MM.1S (cell line): ENCODE measurements at regions not wholly inside any gene's neighbourhood (a gene's known extent, or its start where the extent isn't known, plus 50 kb on each side); places are given as distances from the start of the nearest gene placed in this dataset.
A peak's percentile ranks its signal among the peaks of the same experiment; 100 is the strongest.

Experiments
- DNase-seq: peaks from one replicate; pipeline ENCODE4 v3.0.0-alpha.2; 2015
- H2AFZ ChIP-seq: fragments of 300-600 bp; sonication (generic); 2 replicates; pipeline ENCODE4 v1.6.0; 2016; ENCODE audit warnings: antibody characterized with exemption, low read length
- H3F3A ChIP-seq: fragments of 300-600 bp; sonication (generic); 2 replicates; pipeline ENCODE4 v1.6.1; 2016; ENCODE audit warnings: mild to moderate bottlenecking, antibody characterized with exemption, low read length, moderate library complexity, mixed read lengths; ENCODE audit not compliant: insufficient read depth
- H3K27ac ChIP-seq: fragments of 300-600 bp; sonication (generic); 2 replicates; pipeline ENCODE4 v1.5.1; 2016; ENCODE audit warnings: mild to moderate bottlenecking, low read length
- H3K27me3 ChIP-seq: fragments of 300-600 bp; sonication (generic); replicated peaks from 2 replicates; pipeline ENCODE4 v1.6.0; 2016; ENCODE audit warnings: low read length; ENCODE audit not compliant: insufficient read depth
- H3K36me3 ChIP-seq: fragments of 300-600 bp; sonication (generic); replicated peaks from 2 replicates; pipeline ENCODE4 v1.6.1; 2016; ENCODE audit warnings: mild to moderate bottlenecking, low read length, mixed read lengths; ENCODE audit not compliant: insufficient read depth
- H3K4me1 ChIP-seq: fragments of 300-600 bp; sonication (generic); 2 replicates; pipeline ENCODE4 v1.6.1; 2016; ENCODE audit warnings: low read length, mixed read lengths
- H3K4me2 ChIP-seq: fragments of 300-600 bp; sonication (generic); 2 replicates; pipeline ENCODE4 v1.6.0; 2016; ENCODE audit warnings: low read depth, low read length
- H3K4me3 ChIP-seq: fragments of 300-600 bp; sonication (generic); 2 replicates; pipeline ENCODE4 v1.5.1; 2016; ENCODE audit warnings: low read length, mixed read lengths
- H3K79me2 ChIP-seq: fragments of 300-600 bp; sonication (generic); 2 replicates; pipeline ENCODE4 v1.6.1; 2016; ENCODE audit warnings: mixed run types, low read length, mixed read lengths
- H3K9ac ChIP-seq: fragments of 300-600 bp; sonication (generic); 2 replicates; pipeline ENCODE4 v1.6.1; 2016; ENCODE audit warnings: low read length, mixed read lengths
- H3K9me2 ChIP-seq: fragments of 300-600 bp; sonication (generic); replicated peaks from 2 replicates; pipeline ENCODE4 v1.6.1; 2016; ENCODE audit warnings: mild to moderate bottlenecking, low read length, mixed read lengths; ENCODE audit not compliant: insufficient read depth
- H3K9me3 ChIP-seq: fragments of 300-600 bp; sonication (generic); replicated peaks from 2 replicates; pipeline ENCODE4 v1.6.1; 2016; ENCODE audit warnings: mild to moderate bottlenecking, low read length, mixed read lengths; ENCODE audit not compliant: insufficient read depth
- H4K20me1 ChIP-seq: fragments of 300-600 bp; sonication (generic); 2 replicates; pipeline ENCODE4 v1.6.1; 2016; ENCODE audit warnings: mild to moderate bottlenecking, low read length, moderate library complexity, mixed read lengths; ENCODE audit not compliant: insufficient read depth
- EZH2 ChIP-seq: fragments of 300-600 bp; sonication (generic); optimal IDR thresholded peaks from 2 replicates; pipeline ENCODE3; 2017; ENCODE audit warnings: low read depth, mild to moderate bottlenecking, antibody characterized with exemption, low read length, mixed read lengths
- EZH2phosphoT487 ChIP-seq: fragments of 300-600 bp; sonication (generic); IDR thresholded peaks from 2 replicates; pipeline ENCODE4 v1.6.1; 2018; ENCODE audit warnings: antibody characterized with exemption, low read length
- TF ChIP-seq, protein P1 (sequence below): fragments of 300-600 bp; sonication (generic); IDR thresholded peaks from 2 replicates; pipeline ENCODE4 v1.5.1; 2016; ENCODE audit warnings: antibody characterized with exemption, low read length, mixed read lengths

DNA sequence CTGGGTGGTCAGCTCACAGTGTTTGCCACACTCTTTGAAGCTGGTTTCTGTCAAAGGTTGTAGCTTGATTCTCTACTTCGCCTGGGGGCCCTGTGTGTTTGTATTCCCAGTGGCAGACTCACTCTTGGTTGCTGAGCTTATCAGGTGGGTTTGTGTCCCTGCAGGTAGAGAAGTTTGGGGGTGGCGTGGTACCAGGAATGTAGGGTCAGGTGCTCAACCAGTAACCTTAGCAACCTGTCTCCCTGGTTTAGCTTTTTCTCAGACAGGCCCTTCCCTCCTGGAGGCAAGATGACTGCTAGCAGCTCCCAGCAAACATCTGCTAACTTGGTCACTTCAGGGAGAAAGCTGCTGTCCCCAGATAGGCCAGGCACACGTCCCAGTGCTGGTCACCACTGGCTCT, 352.2 kb downstream of the AACS start:
- Histone ChIP-seq H3K36me3 (no peaks in the 10 kb centered on the region), H3K9me3 (no peaks in the 10 kb centered on the region), H3K4me3 (no peak overlapping the region), H4K20me1 (no peaks in the 10 kb centered on the region), H3K4me2 (no peak overlapping the region), H2AFZ (no peak overlapping the region), H3K27me3 (no peaks in the 10 kb centered on the region), H3K9me2 (no peaks in the 10 kb centered on the region), H3K9ac (no peak overlapping the region), H3K4me1 (0 out of 2 replicates have a peak, but pooled peaks cover 3% of the 10 kb centered on the region), H3F3A (no peaks in the 10 kb centered on the region), H3K27ac (no peak overlapping the region), H3K79me2 (no peaks in the 10 kb centered on the region)
- TF ChIP-seq EZH2phosphoT487 (no peak), EZH2 (no peak)
- TF ChIP-seq, protein P1, sequence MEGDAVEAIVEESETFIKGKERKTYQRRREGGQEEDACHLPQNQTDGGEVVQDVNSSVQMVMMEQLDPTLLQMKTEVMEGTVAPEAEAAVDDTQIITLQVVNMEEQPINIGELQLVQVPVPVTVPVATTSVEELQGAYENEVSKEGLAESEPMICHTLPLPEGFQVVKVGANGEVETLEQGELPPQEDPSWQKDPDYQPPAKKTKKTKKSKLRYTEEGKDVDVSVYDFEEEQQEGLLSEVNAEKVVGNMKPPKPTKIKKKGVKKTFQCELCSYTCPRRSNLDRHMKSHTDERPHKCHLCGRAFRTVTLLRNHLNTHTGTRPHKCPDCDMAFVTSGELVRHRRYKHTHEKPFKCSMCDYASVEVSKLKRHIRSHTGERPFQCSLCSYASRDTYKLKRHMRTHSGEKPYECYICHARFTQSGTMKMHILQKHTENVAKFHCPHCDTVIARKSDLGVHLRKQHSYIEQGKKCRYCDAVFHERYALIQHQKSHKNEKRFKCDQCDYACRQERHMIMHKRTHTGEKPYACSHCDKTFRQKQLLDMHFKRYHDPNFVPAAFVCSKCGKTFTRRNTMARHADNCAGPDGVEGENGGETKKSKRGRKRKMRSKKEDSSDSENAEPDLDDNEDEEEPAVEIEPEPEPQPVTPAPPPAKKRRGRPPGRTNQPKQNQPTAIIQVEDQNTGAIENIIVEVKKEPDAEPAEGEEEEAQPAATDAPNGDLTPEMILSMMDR = no peak
- no peak for DNase-seq

DNA sequence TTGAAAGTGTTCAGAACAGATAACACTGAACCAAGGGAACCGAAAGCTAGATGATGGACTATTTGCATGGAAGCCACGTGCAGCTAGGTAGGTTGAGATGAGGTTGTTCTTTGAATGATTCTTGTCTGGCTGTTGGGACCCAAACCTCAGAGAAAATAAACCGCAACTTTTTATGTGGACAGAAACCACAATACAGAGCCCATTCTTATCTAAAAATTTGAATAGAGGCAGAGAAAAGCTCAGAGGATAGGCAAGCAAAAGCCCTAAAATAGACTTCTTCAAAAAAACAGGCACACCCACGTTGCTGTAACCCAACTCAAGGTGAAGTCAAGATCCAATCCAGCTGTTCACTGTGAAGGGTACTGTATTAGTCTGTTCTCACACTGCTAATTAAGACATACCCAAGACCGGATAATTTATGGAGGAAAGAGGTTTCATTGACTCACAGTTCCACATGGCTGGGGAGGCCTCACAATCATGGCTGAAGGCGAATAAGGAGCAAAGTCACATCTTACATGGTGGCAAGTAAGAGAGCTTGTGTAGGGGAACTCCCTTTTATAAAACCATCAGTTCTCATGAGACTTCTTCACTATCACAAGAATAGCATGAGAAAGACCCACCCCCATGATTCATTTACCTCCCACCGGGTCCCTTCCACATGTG, 353.8 kb downstream of the AACS start:
- Histone ChIP-seq H2AFZ (no peak overlapping the region), H3K27ac (no peak overlapping the region), H3K4me2 (no peak overlapping the region), H3K27me3 (no peaks in the 10 kb centered on the region), H3K9me3 (no peaks in the 10 kb centered on the region), H3K4me3 (no peak overlapping the region), H3F3A (no peaks in the 10 kb centered on the region), H3K4me1 (0 out of 2 replicates have a peak, but pooled peaks cover 3% of the 10 kb centered on the region), H3K36me3 (no peaks in the 10 kb centered on the region), H3K9ac (no peak overlapping the region), H3K9me2 (no peaks in the 10 kb centered on the region), H4K20me1 (no peaks in the 10 kb centered on the region), H3K79me2 (no peaks in the 10 kb centered on the region)
- DNase-seq = peak; percentile 63
- TF ChIP-seq EZH2 (no peak), EZH2phosphoT487 (no peak)
- TF ChIP-seq, protein P1 = no peak

DNA sequence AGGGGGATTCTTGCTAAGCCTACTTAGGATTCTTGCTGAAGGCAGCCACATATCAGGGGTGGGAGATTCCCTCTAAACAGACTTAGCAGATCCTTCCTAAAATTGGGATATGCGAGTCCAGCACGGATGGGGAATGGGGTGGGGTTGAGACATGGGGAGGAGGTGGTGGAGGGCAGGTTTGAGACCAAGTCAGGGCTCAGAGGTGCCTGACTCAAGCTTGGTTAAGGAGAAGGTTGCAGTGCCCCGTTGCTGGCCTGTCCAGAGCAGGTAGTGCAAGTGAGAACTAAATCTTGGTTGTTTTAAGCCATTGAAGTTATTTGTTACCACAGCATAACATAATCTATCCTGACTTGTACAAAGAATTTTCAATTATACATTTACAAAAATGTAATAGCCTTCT, 359.7 kb downstream of the AACS start:
- no peaks in the 10 kb centered on the region for H3K36me3 ChIP-seq
- H3K4me3 ChIP-seq = no peak overlapping the region
- H3K9me3 ChIP-seq = no peaks in the 10 kb centered on the region
- H3K79me2 ChIP-seq = no peaks in the 10 kb centered on the region
- H3K27me3 ChIP-seq = no peaks in the 10 kb centered on the region
- H4K20me1 ChIP-seq = no peaks in the 10 kb centered on the region
- no peaks in the 10 kb centered on the region for H3F3A ChIP-seq
- H3K4me1 ChIP-seq = no peaks in the 10 kb centered on the region
- H3K9me2 ChIP-seq = no peaks in the 10 kb centered on the region
- DNase-seq = no peak
- no peak overlapping the region for H3K9ac ChIP-seq
- no peak for TF ChIP-seq EZH2
- no peak overlapping the region for H3K4me2 ChIP-seq
- H2AFZ ChIP-seq = no peak overlapping the region
- H3K27ac ChIP-seq = no peak overlapping the region

DNA sequence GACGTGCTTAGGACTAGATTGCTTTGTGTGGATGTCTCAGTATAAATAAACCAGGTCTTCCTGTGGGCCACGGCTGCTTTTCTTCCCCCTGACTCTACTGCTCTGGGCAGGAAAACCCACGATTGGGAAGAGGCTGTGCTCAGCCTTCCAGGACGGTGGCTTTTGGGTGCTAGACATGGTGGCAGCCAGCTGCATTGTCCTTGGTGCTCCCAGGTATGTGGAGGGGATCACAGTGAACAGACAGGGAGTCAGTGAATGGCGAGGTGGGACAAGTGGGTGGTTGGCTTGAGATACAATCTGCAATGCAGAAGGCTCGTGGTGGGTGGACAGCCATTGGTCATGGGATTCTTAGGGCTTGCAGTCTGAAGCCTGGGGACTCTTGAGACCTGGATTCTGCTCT, 366.3 kb downstream of the AACS start:
- no peak for TF ChIP-seq EZH2phosphoT487
- H3K27me3 ChIP-seq = no peaks in the 10 kb centered on the region

More for the DNA sequence above, 366.3 kb downstream of the AACS start:
- Histone ChIP-seq H3K4me1 (no peaks in the 10 kb centered on the region), H3K4me3 (no peak overlapping the region), H3K9ac (no peak overlapping the region), H3F3A (no peaks in the 10 kb centered on the region), H3K9me2 (no peaks in the 10 kb centered on the region), H3K27ac (no peak overlapping the region), H3K36me3 (no peaks in the 10 kb centered on the region), H3K9me3 (no peaks in the 10 kb centered on the region), H2AFZ (no peak overlapping the region), H3K4me2 (no peak overlapping the region), H4K20me1 (no peaks in the 10 kb centered on the region), H3K79me2 (no peaks in the 10 kb centered on the region)
- DNase-seq = no peak
